Adrenal gland (tissue), 9 donors: ENCODE measurements at regions not wholly inside any gene's neighbourhood (a gene's known extent, or its start where the extent isn't known, plus 50 kb on each side); places are given as distances from the start of the nearest gene placed in this dataset.

Experiments
- DNase-seq, 7 donors: peaks; one replicate each; pipeline ENCODE4 v3.0.0-alpha.2; 2019 to 2020
- H3K27ac ChIP-seq, 5 donors: fragments of 200-600 bp; sonication (generic) in 4 of 5; 1 replicate in 3 of 5; 2 replicates in 2 of 5; pipeline versions ENCODE4 v1.5.1 to v1.8.0; 2016 to 2020; ENCODE audit warnings: mild to moderate bottlenecking in 1 of 5
- H3K27me3 ChIP-seq: fragments of 200-600 bp; 2 replicates; pipeline ENCODE4 v1.8.0; 2021
- H3K36me3 ChIP-seq, 2 donors: fragments of 200-600 bp; replicated peaks in 1 of 2; 1 replicate in 1 of 2; 2 replicates in 1 of 2; pipeline versions ENCODE4 v1.5.1 to v1.8.0; 2018 to 2022
- H3K4me1 ChIP-seq, 2 donors: fragments of 200-600 bp; replicated peaks in 1 of 2; 1 replicate in 1 of 2; 2 replicates in 1 of 2; pipeline versions ENCODE4 v1.5.1 to v1.8.0; 2018 to 2021
- H3K4me3 ChIP-seq, 4 donors: fragments of 200-600 bp; sonication (generic) in 3 of 4; one replicate each; pipeline ENCODE4 v1.5.1; 2016 to 2018
- H3K9me3 ChIP-seq, 3 donors: fragments of 200-600 bp; sonication (generic) in 1 of 3; replicated peaks in 1 of 3; 1 replicate in 2 of 3; 2 replicates in 1 of 3; pipeline versions ENCODE4 v1.5.1 to v1.8.0; 2016 to 2021
- POLR2A ChIP-seq, 2 donors: fragments of 450-650 bp; IDR thresholded peaks; one replicate each; pipeline ENCODE4 v1.6.1; 2017; ENCODE audit warnings: antibody characterized with exemption in 2 of 2, mild to moderate bottlenecking in 2 of 2, moderate library complexity in 1 of 2
- WGBS, 4 donors: extraction: QIAGEN DNeasy Blood & Tissue Kit in 2 of 4; methylation state at CpG; one replicate each; pipeline versions ENCODE4 v1.1.5 to v1.1.7; 2013 to 2017; 5-methylcytosine and 5-hydroxymethylcytosine counted together
- intact Hi-C, 2 donors: fragments of 100-400 bp; cut with DNase I; formaldehyde crosslinking; loops; one replicate each; pipeline versions ENCODE4 v1.14.1 to v1.15.0; 2022 to 2023
- TF ChIP-seq, protein P1 (sequence below), 6 experiments: fragments of 450-650 bp in 4 of 6; fragments of 200-600 bp in 2 of 6; sonication (generic) in 1 of 6; IDR thresholded peaks; 1 replicate in 5 of 6; 2 replicates in 1 of 6; pipeline versions ENCODE4 v1.5.1 to v1.8.0; 2016 to 2021; ENCODE audit warnings: antibody characterized with exemption in 6 of 6, mild to moderate bottlenecking in 2 of 6, moderate library complexity in 1 of 6
- donor health status: healthy with polysubstance abuse.
- donor health status: Bipolar disorder and iron deficiency.
- donor health status: DM: yes; HTN: yes; CAD: no.
- donor health status: DM: no; HTN: no; CAD: no.
- donor health status: DM: no; HTN: no; CAD: no.

DNA sequence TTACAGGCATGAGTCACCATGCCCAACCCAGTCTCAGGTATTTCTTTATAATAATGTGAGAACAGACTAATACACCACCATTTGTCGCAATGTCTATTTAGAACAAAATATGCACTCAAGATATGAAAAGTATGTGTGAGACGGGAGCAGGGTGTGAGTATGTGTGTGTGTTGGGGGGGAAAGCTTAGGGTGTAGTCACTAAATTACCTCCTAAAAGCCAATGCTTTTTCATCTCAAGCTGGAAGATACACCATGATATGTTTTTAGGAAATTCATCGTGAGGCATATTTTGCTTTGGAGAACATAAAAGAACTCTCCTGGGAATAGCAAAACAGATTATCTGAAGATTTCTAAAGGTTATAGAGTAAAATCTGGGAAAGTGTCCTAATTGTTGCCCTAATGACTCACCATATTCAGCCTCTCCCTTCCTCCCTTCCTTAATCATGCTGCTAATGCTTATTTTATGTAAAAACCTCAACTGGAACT lies 262.7 kb downstream of the PDHA2 start:
- H3K4me3 ChIP-seq, result no peak overlapping the region
- intact Hi-C loops, result no loop called here
- TF ChIP-seq POLR2A (IDR thresholded peaks at IDR 0.05), result no peak
- H3K36me3 ChIP-seq, result no peaks in the 10 kb centered on the region
- WGBS, 4 donors, result 68 to 77% (median 75%) methylated on average over 3 of the region's 3 CpGs
- no peak for DNase-seq
- H3K27ac ChIP-seq, result no peak overlapping the region
- no peaks in the 10 kb centered on the region for H3K9me3 ChIP-seq
- H3K27me3 ChIP-seq, result no peaks in the 10 kb centered on the region
- H3K4me1 ChIP-seq, result no peaks in the 10 kb centered on the region

DNA sequence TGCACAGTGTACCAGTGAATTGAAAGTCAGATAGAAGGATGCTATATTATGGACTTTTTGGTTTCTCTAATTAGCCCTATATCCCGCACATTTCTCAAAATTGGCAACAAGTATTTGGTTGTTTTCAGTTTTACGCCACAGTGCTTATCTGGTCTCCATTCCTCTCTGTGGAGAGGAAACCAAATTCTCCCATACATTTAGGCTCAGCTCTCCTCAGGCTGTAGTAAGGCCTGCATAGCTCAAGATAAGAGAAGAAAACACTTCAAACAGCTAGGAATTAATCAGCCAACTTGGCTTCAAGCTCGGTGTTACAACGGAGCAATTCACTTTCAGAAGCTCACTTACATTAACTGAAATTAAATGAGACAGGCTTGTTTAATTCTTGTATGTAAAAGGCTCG lies 263.2 kb downstream of the PDHA2 start:
- no peak for TF ChIP-seq POLR2A (IDR thresholded peaks at IDR 0.05)
- TF ChIP-seq, protein P1, sequence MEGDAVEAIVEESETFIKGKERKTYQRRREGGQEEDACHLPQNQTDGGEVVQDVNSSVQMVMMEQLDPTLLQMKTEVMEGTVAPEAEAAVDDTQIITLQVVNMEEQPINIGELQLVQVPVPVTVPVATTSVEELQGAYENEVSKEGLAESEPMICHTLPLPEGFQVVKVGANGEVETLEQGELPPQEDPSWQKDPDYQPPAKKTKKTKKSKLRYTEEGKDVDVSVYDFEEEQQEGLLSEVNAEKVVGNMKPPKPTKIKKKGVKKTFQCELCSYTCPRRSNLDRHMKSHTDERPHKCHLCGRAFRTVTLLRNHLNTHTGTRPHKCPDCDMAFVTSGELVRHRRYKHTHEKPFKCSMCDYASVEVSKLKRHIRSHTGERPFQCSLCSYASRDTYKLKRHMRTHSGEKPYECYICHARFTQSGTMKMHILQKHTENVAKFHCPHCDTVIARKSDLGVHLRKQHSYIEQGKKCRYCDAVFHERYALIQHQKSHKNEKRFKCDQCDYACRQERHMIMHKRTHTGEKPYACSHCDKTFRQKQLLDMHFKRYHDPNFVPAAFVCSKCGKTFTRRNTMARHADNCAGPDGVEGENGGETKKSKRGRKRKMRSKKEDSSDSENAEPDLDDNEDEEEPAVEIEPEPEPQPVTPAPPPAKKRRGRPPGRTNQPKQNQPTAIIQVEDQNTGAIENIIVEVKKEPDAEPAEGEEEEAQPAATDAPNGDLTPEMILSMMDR (IDR thresholded peaks at IDR 0.05), result no peak

DNA sequence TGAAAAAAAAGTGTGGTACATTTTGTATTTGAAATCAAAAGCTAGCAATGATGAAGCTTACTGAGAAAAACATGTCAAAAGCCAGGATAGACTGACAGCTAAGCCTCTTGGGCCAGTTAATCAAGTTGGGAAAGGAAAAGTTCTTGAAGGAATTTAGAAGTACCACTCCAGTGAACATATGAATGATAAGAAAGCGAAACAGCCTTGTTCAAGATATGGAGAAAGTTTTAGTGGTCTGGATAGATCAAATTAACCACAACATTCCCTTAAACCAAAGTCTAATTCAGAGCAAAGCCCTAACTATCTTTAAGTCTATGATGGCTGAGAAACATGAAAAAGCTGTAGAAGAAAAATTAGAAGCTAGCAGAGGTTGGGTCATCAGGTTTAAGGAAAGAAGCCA lies 268.3 kb downstream of the PDHA2 start:
- no peak overlapping the region for H3K27ac ChIP-seq
- TF ChIP-seq POLR2A (IDR thresholded peaks at IDR 0.05), result no peak
- TF ChIP-seq, protein P1 (IDR thresholded peaks at IDR 0.05), result no peak
- no peak for DNase-seq
- H3K36me3 ChIP-seq, result no peaks in the 10 kb centered on the region
- intact Hi-C loops, result no loop called here
- H3K9me3 ChIP-seq, result no peaks in the 10 kb centered on the region
- H3K4me3 ChIP-seq, result no peak overlapping the region
- H3K4me1 ChIP-seq, result no peaks in the 10 kb centered on the region
- H3K27me3 ChIP-seq, result no peaks in the 10 kb centered on the region
- WGBS, 4 donors, result 75 to 94% (median 82%) methylated on average over 1 of the region's 1 CpG

More for the DNA sequence above, 263.2 kb downstream of the PDHA2 start:
- Histone ChIP-seq H3K27ac (no peak overlapping the region), H3K4me1 (no peaks in the 10 kb centered on the region), H3K36me3 (no peaks in the 10 kb centered on the region), H3K9me3 (no peaks in the 10 kb centered on the region), H3K4me3 (no peak overlapping the region), H3K27me3 (no peaks in the 10 kb centered on the region)
- DNase-seq, result no peak
- intact Hi-C loops, result no loop called here
- WGBS, 4 donors, result 52 to 67% (median 62%) methylated on average over 5 of the region's 5 CpGs

DNA sequence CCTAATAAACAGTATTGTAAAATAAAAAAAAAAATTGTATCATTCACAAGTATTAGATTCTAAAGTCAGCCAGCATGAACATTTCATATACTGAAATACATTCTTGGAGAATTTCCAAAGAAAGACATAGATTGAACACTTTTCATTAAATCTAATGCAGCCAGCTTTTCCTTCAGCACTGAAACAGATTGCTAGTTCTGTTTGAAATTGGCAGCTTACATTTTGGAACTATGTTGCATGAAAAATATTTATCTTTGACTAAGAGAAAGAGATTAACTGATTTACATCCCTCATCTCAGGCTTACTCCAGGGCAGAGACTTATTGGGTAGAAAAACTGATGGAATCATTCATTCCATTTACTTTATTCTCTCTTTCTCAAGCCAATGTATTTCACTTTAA lies 272.7 kb downstream of the PDHA2 start:
- Histone ChIP-seq H3K27me3 (no peaks in the 10 kb centered on the region), H3K4me1 (no peaks in the 10 kb centered on the region), H3K9me3 (no peaks in the 10 kb centered on the region), H3K36me3 (no peaks in the 10 kb centered on the region), H3K27ac (no peak overlapping the region), H3K4me3 (no peak overlapping the region)
- TF ChIP-seq, protein P1 (IDR thresholded peaks at IDR 0.05), result no peak
- TF ChIP-seq POLR2A (IDR thresholded peaks at IDR 0.05), result no peak
- DNase-seq, result no peak
- intact Hi-C loops, result no loop called here

DNA sequence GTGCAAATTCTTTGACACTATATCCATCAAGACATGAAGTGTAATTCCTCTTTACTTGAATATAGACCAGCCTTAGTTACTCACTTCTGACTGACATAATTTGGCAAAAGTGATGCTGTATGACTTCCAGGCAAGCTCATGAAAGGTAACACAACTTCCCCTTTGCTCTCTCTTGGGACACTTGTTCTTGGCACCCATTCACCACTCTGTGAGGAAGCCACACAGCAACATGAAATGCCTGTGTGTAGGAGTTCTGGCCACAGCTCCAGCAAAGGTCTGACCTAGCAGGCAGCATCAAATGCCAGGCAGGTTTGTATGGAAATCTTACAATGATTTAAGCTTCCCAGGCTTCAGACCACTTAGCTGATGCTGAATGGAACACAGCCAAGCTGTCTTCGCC lies 280.3 kb downstream of the PDHA2 start:
- intact Hi-C loops, result no loop called here
- no peak for DNase-seq
- Histone ChIP-seq H3K4me1 (no peaks in the 10 kb centered on the region), H3K36me3 (no peaks in the 10 kb centered on the region), H3K27me3 (no peaks in the 10 kb centered on the region), H3K9me3 (peaks cover 0 to 4% (median 0%) of the 10 kb centered on the region in 3 donors), H3K4me3 (no peak overlapping the region), H3K27ac (no peak overlapping the region)
- TF ChIP-seq, protein P1 (IDR thresholded peaks at IDR 0.05), result no peak
- TF ChIP-seq POLR2A (IDR thresholded peaks at IDR 0.05), result no peak
- 88 to 94% (median 93%) methylated on average over 1 of the region's 1 CpG for WGBS, 4 donors
